ENCODE measurements at regions not wholly inside any gene's neighbourhood (a gene's known extent, or its start where the extent isn't known, plus 50 kb on each side); places are given as distances from the start of the nearest gene placed in this dataset.

DNA sequence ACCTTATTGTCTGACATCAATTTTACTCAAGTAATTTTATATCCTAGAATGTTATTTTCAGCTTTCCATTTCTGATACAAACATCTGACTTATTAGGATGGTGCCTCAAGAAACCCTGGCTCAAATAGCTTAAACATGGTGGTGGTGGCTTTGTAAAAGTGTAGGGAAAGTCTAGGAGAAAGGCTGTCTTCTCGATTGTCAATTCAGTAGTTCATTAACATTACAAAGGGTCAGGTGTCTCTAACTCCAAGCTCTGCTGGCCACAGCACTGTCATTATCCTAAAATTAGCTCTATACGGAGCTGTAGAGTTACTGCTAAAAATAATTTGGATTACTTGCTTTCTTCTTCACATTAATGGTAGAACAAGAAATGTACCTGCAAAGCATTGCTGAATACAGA lies 1360.1 kb upstream of the CDH6 start:
- no peak overlapping the region for H3K4me3 ChIP-seq (ENCODE audit: low read depth, low read length)

DNA sequence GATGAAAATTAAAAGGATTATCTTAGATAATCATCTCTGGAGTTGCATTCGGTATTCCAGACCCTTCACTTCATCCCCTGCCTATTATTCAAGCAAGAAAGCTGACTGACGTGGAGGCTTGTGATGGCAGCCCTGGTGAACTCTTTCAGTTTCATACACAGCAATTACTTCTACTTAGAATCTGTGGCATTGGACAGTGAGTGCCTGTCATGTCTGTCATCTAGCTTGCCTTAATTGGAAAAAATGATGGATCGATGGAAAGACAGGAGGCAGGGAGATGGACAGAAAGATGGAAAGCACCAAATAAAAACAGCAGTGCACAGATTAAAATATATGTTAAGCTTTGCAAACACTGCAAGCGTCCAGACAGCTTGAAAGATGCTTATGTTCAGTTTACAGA lies 1371.0 kb upstream of the CDH6 start:
- no peak for TF ChIP-seq POLR2A (IDR thresholded peaks at IDR 0.05; ENCODE audit: extremely low read depth, insufficient read length)
- no peak for TF ChIP-seq MYC (IDR thresholded peaks at IDR 0.05; ENCODE audit: low read depth, low read length)
- TF ChIP-seq, protein P1, sequence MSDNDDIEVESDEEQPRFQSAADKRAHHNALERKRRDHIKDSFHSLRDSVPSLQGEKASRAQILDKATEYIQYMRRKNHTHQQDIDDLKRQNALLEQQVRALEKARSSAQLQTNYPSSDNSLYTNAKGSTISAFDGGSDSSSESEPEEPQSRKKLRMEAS (IDR thresholded peaks at IDR 0.05; ENCODE audit: low read depth, low read length), result no peak
- TF ChIP-seq, protein P2, sequence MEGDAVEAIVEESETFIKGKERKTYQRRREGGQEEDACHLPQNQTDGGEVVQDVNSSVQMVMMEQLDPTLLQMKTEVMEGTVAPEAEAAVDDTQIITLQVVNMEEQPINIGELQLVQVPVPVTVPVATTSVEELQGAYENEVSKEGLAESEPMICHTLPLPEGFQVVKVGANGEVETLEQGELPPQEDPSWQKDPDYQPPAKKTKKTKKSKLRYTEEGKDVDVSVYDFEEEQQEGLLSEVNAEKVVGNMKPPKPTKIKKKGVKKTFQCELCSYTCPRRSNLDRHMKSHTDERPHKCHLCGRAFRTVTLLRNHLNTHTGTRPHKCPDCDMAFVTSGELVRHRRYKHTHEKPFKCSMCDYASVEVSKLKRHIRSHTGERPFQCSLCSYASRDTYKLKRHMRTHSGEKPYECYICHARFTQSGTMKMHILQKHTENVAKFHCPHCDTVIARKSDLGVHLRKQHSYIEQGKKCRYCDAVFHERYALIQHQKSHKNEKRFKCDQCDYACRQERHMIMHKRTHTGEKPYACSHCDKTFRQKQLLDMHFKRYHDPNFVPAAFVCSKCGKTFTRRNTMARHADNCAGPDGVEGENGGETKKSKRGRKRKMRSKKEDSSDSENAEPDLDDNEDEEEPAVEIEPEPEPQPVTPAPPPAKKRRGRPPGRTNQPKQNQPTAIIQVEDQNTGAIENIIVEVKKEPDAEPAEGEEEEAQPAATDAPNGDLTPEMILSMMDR (IDR thresholded peaks at IDR 0.05; ENCODE audit: low read depth, low read length), result no peak
- no peak for DNase-seq (ENCODE audit: low read depth)
- H3K4me3 ChIP-seq (ENCODE audit: low read depth, low read length), result no peak overlapping the region

More for the DNA sequence above, 1360.1 kb upstream of the CDH6 start:
- DNase-seq (ENCODE audit: low read depth), result no peak
- TF ChIP-seq, protein P1 (IDR thresholded peaks at IDR 0.05; ENCODE audit: low read depth, low read length), result no peak
- TF ChIP-seq POLR2A (IDR thresholded peaks at IDR 0.05; ENCODE audit: extremely low read depth, insufficient read length), result no peak
- TF ChIP-seq, protein P2 (IDR thresholded peaks at IDR 0.05; ENCODE audit: low read depth, low read length), result no peak
- no peak for TF ChIP-seq MYC (IDR thresholded peaks at IDR 0.05; ENCODE audit: low read depth, low read length)

DNA sequence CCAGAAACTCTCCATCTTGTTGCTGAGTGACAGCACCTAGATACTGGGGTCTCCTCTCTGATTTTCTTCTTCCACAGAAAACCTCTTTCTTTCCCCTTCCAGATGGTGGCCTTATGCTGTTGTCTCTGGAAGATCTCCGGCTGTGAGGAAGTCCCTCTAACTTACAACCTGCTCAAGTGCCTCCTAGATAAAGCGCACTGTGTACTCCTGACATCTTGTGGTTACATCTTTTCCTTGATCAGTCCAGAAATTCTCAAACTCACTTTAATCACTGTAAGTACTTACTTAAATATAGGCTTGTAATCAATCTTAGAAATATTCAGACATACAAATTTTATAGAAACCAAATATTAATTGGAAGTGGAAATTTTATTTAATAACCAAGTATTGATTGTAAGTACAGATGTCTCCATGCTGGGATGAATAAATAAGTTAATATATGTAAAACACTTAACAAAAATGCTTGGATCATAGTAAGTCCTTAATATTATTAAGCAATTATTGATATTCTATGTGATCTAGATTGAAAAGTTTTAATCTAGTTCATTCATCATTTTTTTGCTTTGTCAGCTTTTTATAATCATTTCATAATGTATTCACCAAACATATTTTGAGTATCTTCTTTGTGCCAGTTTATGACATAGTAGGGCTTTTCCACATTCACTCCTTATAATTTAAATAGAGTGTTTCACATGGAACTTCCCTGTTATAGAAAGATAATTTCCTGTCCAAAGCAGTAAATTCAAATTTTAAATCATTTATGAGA lies 1381.4 kb upstream of the CDH6 start:
- peak; percentile 7 for DNase-seq (ENCODE audit: low read depth)

DNA sequence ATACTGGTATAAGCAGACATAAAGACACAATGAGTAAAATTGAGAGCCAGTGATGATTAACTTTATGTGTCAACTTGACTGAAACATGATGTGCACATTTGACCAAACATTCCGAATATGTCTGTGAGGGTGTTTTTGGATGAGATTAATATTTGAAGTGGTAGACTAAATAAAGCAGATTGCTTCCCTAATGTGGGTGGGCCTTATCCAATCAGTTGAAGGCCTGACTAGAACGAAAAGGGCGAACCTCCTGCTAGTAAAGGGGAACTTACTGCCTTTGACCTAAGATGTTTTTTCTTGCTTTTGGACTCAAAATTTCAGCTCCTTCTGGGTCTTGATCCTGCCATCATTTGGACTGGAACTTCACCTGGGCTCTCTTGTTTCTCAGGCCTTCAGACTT lies 1387.7 kb upstream of the CDH6 start:
- TF ChIP-seq MYC (IDR thresholded peaks at IDR 0.05; ENCODE audit: low read depth, low read length) (no peak), POLR2A (IDR thresholded peaks at IDR 0.05; ENCODE audit: extremely low read depth, insufficient read length) (no peak)
- TF ChIP-seq, protein P1 (IDR thresholded peaks at IDR 0.05; ENCODE audit: low read depth, low read length), result no peak
- TF ChIP-seq, protein P2 (IDR thresholded peaks at IDR 0.05; ENCODE audit: low read depth, low read length), result no peak
- no peak for DNase-seq (ENCODE audit: low read depth)
- no peak overlapping the region for H3K4me3 ChIP-seq (ENCODE audit: low read depth, low read length)

More for the DNA sequence above, 1381.4 kb upstream of the CDH6 start:
- no peak overlapping the region for H3K4me3 ChIP-seq (ENCODE audit: low read depth, low read length)
- TF ChIP-seq, protein P1 (IDR thresholded peaks at IDR 0.05; ENCODE audit: low read depth, low read length), result no peak
- no peak for TF ChIP-seq POLR2A (IDR thresholded peaks at IDR 0.05; ENCODE audit: extremely low read depth, insufficient read length)
- no peak for TF ChIP-seq MYC (IDR thresholded peaks at IDR 0.05; ENCODE audit: low read depth, low read length)

DNA sequence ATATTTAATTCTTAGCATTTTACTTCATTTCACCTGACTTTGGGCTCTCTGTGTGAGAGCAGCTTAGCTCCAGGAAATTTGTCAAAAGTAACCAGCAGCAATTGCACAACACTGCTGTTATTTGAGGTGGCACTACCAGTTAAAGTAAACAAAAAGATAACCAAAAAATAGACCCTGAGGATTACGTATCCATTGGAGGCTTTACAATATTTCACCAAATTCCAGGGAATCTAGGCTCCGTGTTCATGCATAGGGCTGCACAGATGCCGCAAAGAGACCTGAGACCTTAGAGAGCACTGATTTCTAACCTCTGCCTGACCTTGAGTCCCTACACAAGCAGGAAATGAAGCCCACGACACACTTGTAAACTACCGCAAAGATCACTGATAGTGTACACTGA lies 1392.7 kb upstream of the CDH6 start:
- H3K4me3 ChIP-seq (ENCODE audit: low read depth, low read length), result no peak overlapping the region
- no peak for DNase-seq (ENCODE audit: low read depth)
- TF ChIP-seq POLR2A (IDR thresholded peaks at IDR 0.05; ENCODE audit: extremely low read depth, insufficient read length), result no peak
- TF ChIP-seq, protein P2 (IDR thresholded peaks at IDR 0.05; ENCODE audit: low read depth, low read length), result no peak

DNA sequence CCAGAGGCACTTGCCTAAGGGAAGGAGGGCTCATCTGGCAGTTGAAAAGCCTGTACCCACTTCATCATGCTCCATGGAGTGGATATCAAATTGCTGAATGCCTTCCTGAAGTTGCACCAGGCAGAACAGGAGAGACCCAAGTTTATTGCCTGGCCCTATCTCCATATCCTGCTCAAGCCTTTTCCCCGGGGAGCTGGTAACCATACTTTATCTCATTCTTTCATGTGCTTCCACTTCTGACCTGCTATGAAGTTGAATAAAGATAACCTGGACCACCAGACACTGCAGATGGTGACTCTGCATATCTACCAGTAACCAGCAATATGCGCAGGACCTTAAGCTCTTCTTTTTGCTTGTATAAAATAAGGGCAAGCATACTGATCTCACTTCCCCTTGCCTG lies 1397.5 kb upstream of the CDH6 start:
- no peak for DNase-seq (ENCODE audit: low read depth)
- TF ChIP-seq, protein P2 (IDR thresholded peaks at IDR 0.05; ENCODE audit: low read depth, low read length), result no peak
- TF ChIP-seq, protein P1 (IDR thresholded peaks at IDR 0.05; ENCODE audit: low read depth, low read length), result no peak
- H3K4me3 ChIP-seq (ENCODE audit: low read depth, low read length), result no peak overlapping the region
